ENCODE measurements at regions not wholly inside any gene's neighbourhood (a gene's known extent, or its start where the extent isn't known, plus 50 kb on each side); places are given as distances from the start of the nearest gene placed in this dataset.
"Not testable (repeated sequence)": the region's sequence is repeated elsewhere in the genome, so short reads cannot be mapped to it uniquely, and the experiment has no call there.

- no peak overlapping the region for H3K4me3 ChIP-seq (ENCODE audit: low read depth, low read length)
Measured at GRCh38 chr18:28512357-28512756, 335.4 kb upstream of the CDH2 start.

- no peak overlapping the region for H3K4me3 ChIP-seq (ENCODE audit: low read depth, low read length)
Measured at GRCh38 chr18:28511413-28511821, 334.5 kb upstream of the CDH2 start.

- H3K4me3 ChIP-seq (ENCODE audit: low read depth, low read length): no peak overlapping the region
Measured at GRCh38 chr18:28510210-28510609, 333.3 kb upstream of the CDH2 start.

GRCh38 chr18:28504066-28504465 is 327.1 kb upstream of the CDH2 start:
- H3K4me3 ChIP-seq (ENCODE audit: low read depth, low read length): no peak overlapping the region

- no peak overlapping the region for H3K4me3 ChIP-seq (ENCODE audit: low read depth, low read length)
Measured at GRCh38 chr18:28494151-28494550, 317.2 kb upstream of the CDH2 start.

GRCh38 chr18:28485918-28486317 is 309.0 kb upstream of the CDH2 start:
- H3K4me3 ChIP-seq (ENCODE audit: low read depth, low read length): no peak overlapping the region

GRCh38 chr18:28485210-28485801 is 308.4 kb upstream of the CDH2 start:
- H3K4me3 ChIP-seq (ENCODE audit: low read depth, low read length): no peak overlapping the region

GRCh38 chr18:28478531-28478930 is 301.6 kb upstream of the CDH2 start:
- H3K4me3 ChIP-seq (ENCODE audit: low read depth, low read length): no peak overlapping the region

GRCh38 chr18:28476302-28476701 is 299.4 kb upstream of the CDH2 start:
- H3K4me3 ChIP-seq (ENCODE audit: low read depth, low read length): no peak overlapping the region

- no peak overlapping the region for H3K4me3 ChIP-seq (ENCODE audit: low read depth, low read length)
Measured at GRCh38 chr18:28469946-28470345, 293.0 kb upstream of the CDH2 start.

GRCh38 chr18:28468901-28469300 is 292.0 kb upstream of the CDH2 start:
- H3K4me3 ChIP-seq (ENCODE audit: low read depth, low read length): no peak overlapping the region

GRCh38 chr18:28466204-28466603 is 289.3 kb upstream of the CDH2 start:
- no peak overlapping the region for H3K4me3 ChIP-seq (ENCODE audit: low read depth, low read length)

- no peak overlapping the region for H3K4me3 ChIP-seq (ENCODE audit: low read depth, low read length)
Measured at GRCh38 chr18:28459587-28459986, 282.7 kb upstream of the CDH2 start.

- H3K4me3 ChIP-seq (ENCODE audit: low read depth, low read length): no peak overlapping the region
Measured at GRCh38 chr18:28458751-28459150, 281.8 kb upstream of the CDH2 start.

GRCh38 chr18:28457784-28458183 is 280.9 kb upstream of the CDH2 start:
- no peak overlapping the region for H3K4me3 ChIP-seq (ENCODE audit: low read depth, low read length)

- H3K4me3 ChIP-seq (ENCODE audit: low read depth, low read length): no peak overlapping the region
Measured at GRCh38 chr18:28455971-28456370, 279.0 kb upstream of the CDH2 start.

- H3K4me3 ChIP-seq (ENCODE audit: low read depth, low read length): no peak overlapping the region
Measured at GRCh38 chr18:28439870-28440269, 262.9 kb upstream of the CDH2 start.

- no peak overlapping the region for H3K4me3 ChIP-seq (ENCODE audit: low read depth, low read length)
Measured at GRCh38 chr18:28438381-28438780, 261.5 kb upstream of the CDH2 start.

- no peak overlapping the region for H3K4me3 ChIP-seq (ENCODE audit: low read depth, low read length)
Measured at GRCh38 chr18:28432339-28432738, 255.4 kb upstream of the CDH2 start.

GRCh38 chr18:28425886-28426285 is 249.0 kb upstream of the CDH2 start:
- H3K4me3 ChIP-seq (ENCODE audit: low read depth, low read length): no peak overlapping the region

GRCh38 chr18:28422577-28422976 is 245.6 kb upstream of the CDH2 start:
- H3K4me3 ChIP-seq (ENCODE audit: low read depth, low read length): no peak overlapping the region

- H3K4me3 ChIP-seq (ENCODE audit: low read depth, low read length): not testable (repeated sequence)
Measured at GRCh38 chr18:28421950-28422349, 245.0 kb upstream of the CDH2 start.

- H3K4me3 ChIP-seq (ENCODE audit: low read depth, low read length): no peak overlapping the region
Measured at GRCh38 chr18:28412521-28412920, 235.6 kb upstream of the CDH2 start.

Measured in iPS-11a (cell line).